ENCODE measurements at regions not wholly inside any gene's neighbourhood (a gene's known extent, or its start where the extent isn't known, plus 50 kb on each side); places are given as distances from the start of the nearest gene placed in this dataset.
"Not testable (repeated sequence)": the region's sequence is repeated elsewhere in the genome, so short reads cannot be mapped to it uniquely, and the experiment has no call there.

GRCh38 chr21:39083377-39084008 is 99.8 kb downstream of the PSMG1 start:
- DNase-seq (ENCODE audit: low read depth in 3 of 3, low spot score in 2 of 3): no peak

- DNase-seq (ENCODE audit: low read depth in 3 of 3, low spot score in 2 of 3): no peak
Observed at GRCh38 chr21:39082656-39083376, 100.4 kb downstream of the PSMG1 start.

- DNase-seq (ENCODE audit: low read depth in 3 of 3, low spot score in 2 of 3): no peak
Observed at GRCh38 chr21:39080366-39080765, 102.9 kb downstream of the PSMG1 start.

- DNase-seq (ENCODE audit: low read depth in 3 of 3, low spot score in 2 of 3): no peak
Observed at GRCh38 chr21:39079617-39080016, 103.6 kb downstream of the PSMG1 start.

GRCh38 chr21:39078322-39079065 is 104.8 kb downstream of the PSMG1 start:
- no peak for DNase-seq (ENCODE audit: low read depth in 3 of 3, low spot score in 2 of 3)

DNA sequence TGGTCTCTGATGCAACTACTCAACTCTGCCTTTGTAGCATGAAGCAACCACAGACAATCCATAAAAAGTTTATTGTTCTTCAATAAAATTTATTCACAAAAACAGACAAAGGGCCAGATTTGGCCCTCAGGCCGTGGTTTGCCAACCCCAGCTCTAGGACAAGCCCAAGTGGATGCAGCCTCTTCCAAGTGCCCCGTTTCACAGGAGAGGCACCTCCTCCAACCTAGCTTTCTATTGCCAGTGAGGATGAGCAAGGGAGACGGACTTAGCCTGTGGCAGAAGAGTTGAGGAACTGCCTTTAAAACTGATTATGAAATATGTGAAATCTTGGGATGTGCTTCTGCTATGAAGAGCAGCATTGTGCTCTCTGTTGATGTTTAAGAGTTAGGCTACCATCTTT is 105.4 kb downstream of the PSMG1 start:
- no peak for DNase-seq (ENCODE audit: low read depth in 3 of 3, low spot score in 2 of 3)

GRCh38 chr21:39074508-39074907 is 108.7 kb downstream of the PSMG1 start:
- DNase-seq (ENCODE audit: low read depth in 3 of 3, low spot score in 2 of 3): no peak

- no peak for DNase-seq (ENCODE audit: low read depth in 3 of 3, low spot score in 2 of 3)
Observed at GRCh38 chr21:39073717-39074116, 109.5 kb downstream of the PSMG1 start.

GRCh38 chr21:39073063-39073462 is 110.2 kb downstream of the PSMG1 start:
- no peak for DNase-seq (ENCODE audit: low read depth in 3 of 3, low spot score in 2 of 3)

DNA sequence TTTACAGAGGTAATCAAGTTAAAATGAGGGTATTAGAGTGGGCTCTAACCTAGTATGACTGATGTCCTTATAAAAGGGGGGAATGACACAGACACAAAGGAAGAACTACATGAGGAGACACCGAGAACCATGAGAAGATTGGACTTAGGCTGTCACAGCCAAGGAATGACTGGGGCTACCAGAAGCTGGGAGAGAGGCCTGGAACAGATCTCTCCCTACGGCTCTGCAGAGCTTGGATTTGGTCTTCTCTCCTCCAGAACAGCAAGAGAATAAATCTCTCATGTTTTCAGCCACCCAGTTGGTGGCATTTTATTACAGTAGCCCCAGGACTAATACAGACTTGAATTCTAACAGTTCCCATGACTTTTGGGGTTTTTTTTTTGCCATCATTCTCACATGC is 110.8 kb downstream of the PSMG1 start:
- DNase-seq (ENCODE audit: low read depth in 3 of 3, low spot score in 2 of 3): no peak

DNA sequence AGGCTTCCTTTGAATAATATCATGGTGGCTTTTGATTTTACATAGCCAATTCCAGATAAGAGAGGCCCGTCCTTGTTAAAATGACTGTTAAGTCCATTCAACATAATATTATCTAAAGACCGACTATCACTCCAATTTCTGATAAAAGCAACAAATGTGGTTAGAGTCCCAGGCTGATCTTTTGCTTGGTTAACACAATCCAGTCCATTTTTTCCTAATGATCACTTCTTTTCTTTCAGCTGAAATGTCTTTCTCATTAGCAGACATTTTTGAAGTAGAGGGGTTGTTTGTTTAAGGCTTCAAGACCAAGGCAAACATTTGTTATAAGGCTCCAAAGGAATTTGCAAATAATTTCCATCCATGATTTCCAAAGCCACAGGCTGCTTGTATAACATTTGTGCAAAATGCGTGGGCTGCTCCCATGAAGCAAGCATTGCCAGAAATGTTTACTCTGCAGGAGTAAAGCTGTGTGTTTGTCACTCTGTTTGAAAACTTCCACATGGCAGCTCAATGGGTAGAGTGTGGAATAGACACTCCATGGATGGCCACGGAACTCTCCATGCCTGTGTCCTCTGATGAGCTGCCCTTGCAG is 111.5 kb downstream of the PSMG1 start:
- DNase-seq (ENCODE audit: low read depth in 3 of 3, low spot score in 2 of 3): peak in 2 of 3 donors; percentile 51 to 58

DNA sequence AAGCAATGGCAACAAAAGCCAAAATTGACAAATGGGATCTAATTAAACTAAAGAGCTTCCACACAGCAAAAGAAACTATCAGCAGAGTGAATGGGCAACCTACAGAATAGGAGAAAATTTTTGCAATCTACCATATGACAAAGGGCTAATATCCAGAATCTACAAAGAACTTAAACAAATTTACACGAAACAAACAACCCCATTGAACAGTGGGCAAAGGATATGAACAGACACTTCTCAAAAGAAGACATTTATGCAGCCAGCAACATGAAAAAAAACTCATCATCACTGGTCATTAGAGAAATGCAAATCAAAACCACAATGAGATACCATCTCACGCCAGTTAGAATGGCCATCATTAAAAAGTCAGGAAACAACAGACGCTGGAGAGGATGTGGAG is 113.4 kb downstream of the PSMG1 start:
- not testable (repeated sequence) for DNase-seq (ENCODE audit: low read depth in 3 of 3, low spot score in 2 of 3)

DNA sequence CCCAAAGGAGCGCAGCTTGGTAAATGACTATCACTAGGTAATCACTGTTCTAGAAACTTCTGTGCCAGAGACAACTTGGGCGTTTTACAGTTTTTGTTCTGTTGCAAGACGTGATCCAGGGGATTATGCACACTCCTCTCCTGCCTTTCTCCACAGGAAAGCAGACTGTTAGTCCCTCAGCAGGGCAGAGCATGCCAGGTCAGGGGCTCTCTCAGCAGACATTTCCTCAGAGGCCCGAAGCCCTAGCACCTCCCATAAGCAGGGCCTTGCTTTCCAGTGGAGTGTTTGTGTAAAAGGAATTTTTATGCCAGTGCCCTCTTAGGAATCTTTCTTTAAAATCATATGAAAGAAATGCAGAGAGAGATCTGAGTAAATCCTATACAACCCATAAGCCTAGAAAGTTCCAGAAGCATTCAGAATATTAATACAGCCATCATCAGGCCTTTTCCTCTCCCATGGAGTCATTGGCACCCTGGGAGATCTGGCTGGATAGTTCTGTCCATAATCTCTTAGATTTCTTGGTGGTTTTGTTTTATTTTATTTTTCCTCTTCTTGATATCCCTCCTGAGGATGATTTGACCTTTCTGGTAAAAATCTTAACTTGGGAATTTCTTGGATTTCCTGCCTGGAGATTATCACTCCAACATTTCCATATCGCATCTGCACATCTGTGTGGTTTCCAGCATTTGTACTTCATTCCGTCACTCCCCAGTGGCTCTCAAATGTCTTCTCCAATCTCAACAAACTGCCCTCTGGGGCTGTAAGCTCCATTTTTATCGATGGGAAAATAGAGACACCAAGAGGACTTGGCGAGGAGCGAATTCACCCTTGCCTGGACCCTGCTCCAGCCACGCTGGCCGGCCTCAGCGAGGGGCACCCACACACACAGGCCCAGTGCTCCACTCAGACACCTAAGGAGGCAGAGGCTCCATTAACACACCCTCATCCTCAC is 116.1 kb downstream of the PSMG1 start:
- no peak for DNase-seq (ENCODE audit: low read depth in 3 of 3, low spot score in 2 of 3)

GRCh38 chr21:39065917-39066316 is 117.3 kb downstream of the PSMG1 start:
- no peak for DNase-seq (ENCODE audit: low read depth in 3 of 3, low spot score in 2 of 3)

DNA sequence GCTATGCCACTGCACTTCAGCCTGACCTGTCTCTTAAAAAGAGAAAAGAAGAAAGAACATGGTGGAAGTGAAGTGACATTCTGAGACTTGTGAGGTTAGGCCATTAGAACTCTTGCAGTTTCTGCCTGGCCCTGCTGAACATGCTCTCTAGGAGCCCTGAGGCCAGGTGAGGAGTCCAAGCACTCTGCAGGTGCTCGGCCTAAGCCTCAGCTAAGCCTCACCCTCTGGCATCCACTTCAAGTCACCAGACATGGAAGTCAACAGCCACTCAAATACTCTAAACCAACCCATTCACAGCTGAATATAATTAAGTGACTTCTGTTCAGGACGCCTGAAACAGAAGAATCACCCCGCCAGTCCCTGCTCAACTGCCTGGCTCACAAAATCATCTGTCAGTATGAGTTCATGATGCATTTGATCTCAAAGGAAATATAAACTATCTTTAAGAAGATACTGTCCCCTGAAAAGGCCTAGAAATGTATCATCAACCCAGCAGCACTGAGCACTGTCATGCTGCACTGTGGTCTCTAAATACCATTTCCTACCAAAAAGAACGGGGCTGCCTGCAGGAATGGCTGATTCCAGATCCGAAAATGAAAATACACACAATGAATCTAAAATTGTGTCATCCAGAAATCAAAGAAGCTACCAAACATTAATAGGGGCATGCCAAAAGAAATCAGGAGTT is 118.8 kb downstream of the PSMG1 start:
- no peak for DNase-seq (ENCODE audit: low read depth in 3 of 3, low spot score in 2 of 3)

DNA sequence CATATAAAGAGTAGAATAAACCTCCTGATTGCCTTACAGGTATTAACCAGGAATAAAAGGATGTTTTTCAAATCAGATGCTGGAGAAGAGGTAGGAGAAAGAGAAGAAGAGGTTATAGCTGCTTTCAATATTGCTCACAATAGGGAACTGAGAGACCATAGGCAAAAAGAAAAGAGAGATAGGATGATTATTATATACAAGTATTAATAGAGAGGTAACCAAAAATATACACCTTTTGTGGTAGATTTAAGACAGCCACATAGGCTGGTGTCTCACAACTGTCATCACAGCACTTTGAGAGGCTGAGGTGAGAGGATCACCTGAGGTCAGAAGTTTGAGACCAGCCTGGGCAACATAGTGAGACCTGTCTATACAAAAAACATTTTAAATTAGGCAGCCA is 119.7 kb downstream of the PSMG1 start:
- DNase-seq (ENCODE audit: low read depth in 3 of 3, low spot score in 2 of 3): no peak

DNA sequence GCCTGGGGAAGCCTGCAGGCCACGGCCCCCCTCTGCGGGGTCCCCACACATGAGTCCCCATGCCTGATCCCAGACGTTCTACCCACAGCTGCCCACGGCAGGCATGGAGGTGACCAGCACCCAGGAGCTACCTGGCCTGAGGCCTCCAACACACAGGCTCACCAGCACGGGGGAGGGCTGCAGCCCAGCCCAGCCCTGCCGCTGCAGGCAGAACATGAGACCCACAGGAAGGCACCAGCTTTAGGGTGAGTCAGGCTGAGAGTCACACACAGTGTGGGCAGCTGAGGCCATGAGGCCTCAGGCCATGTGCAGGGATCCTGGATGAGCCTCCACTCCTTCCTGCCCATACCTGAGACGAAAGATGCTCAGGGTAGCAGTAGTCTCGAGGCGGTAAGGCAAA is 121.1 kb downstream of the PSMG1 start:
- DNase-seq (ENCODE audit: low read depth in 3 of 3, low spot score in 2 of 3): no peak

DNA sequence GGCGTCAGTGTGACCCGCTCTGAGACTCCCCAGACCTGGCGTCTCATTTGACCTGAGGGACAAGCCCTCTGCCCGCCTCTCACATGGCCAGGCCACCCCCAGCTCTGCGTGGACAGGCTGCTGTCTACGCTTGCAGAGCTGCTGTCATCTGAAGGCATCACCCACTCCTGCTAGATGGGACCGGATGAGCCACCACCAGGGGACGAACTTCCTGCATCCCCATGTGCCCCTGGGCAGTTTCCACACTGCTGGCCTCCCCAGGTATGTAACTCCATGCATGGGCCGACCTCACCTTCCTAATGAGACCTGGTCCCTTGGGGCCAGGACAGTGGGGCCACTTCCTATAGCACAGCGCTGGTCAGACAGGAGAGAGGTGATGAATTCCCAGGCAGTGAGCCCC is 121.5 kb downstream of the PSMG1 start:
- DNase-seq (ENCODE audit: low read depth in 3 of 3, low spot score in 2 of 3): no peak

DNA sequence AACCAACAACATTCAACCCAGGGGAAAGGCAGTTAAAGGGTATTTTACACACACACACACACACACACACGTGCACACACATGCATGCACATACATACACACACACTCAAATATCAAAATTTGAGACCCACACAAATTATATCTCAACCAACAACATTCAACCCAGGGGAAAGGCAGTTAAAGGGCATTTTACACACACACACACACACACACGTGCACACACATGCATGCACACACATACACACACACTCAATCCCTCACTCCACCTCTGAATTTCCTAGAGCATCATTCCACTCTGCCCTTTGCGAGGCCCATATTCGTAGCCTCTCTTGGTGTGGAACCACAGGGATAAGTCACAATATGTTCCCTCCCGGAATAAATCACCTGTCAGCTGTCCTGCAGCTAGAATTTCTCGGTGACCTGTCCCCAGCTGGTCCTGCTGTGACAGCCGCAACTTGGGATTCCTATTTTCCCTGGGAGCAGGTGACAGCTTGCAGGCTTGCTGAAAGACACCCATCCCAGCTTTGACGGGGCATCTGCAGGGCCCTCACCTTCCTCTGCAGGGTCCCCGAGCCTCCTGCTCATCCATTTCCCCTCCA is 122.7 kb downstream of the PSMG1 start:
- DNase-seq (ENCODE audit: low read depth in 3 of 3, low spot score in 2 of 3): no peak
